GM19468 (cell line): ENCODE measurements at regions not wholly inside any gene's neighbourhood (a gene's known extent, or its start where the extent isn't known, plus 50 kb on each side); places are given as distances from the start of the nearest gene placed in this dataset.

Source experiments
- ATAC-seq: cut with Tn5 transposase; IDR thresholded peaks from one replicate; pipeline ENCODE4 v1.9.1; 2021; ENCODE audit warnings: mild to moderate bottlenecking, moderate library complexity, moderate number of reproducible peaks; ENCODE audit not compliant: unreplicated experiment; ENCODE audit errors: extremely low read depth

DNA sequence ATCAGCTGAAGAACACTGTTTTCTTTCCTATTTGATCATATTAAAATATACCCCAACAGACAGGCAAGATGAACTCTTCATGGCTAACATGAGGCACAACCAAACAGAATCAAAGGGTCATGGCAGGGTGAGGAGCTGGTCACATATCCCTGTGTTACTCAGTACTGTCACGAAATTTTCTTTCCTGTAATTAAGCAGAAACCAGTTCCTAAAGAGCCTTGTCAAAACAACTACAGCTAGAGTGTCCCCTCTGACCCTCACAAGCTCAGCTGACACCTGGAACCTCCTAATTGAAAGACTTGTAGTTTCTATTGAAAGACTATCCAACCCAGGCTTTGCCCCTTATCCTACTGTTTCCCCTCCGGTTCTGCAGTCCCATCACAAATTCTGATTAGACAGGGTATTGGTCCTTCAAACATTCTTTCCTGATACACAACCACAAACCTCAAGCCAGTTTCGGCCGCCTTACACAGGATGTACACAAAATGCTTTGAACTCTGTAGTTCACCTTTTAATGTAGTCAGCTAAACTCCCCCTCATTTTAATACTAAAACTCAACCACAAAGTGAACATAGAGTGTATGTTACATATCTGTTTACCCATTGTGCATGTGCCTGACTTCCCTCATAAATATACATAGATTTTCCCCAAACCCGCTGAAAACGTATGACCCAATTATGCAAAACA is 651.9 kb downstream of the MRPL39 start:
- ATAC-seq: peak; percentile 97

DNA sequence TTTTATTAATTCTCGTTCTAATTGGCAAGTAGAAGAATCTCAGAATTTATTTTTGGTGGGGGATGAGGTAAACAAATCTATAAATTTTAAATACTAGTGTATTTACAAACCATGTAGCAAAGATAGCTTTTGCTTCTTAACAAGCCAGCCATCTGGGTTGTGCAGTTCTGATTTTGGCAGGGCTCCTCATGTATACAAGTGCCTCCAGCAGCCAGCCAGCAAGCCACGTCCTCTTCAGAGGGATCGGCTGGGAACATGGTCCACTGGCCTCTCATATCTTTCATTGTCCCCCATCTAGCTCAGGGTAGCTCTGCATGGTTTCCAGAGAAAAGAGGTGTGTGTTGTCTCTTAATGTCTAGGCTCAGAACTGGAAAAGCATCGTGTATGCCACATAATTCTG is 659.1 kb downstream of the MRPL39 start:
- no peak for ATAC-seq

- no peak for ATAC-seq
Measured at GRCh38 chr21:24945910-24946309, 661.4 kb downstream of the MRPL39 start.

- ATAC-seq: no peak
Measured at GRCh38 chr21:24941316-24942185, 665.7 kb downstream of the MRPL39 start.

GRCh38 chr21:24939291-24939690 is 668.0 kb downstream of the MRPL39 start:
- ATAC-seq: no peak

- ATAC-seq: no peak
Measured at GRCh38 chr21:24938573-24938972, 668.7 kb downstream of the MRPL39 start.

GRCh38 chr21:24935991-24936390 is 671.3 kb downstream of the MRPL39 start:
- ATAC-seq: no peak

DNA sequence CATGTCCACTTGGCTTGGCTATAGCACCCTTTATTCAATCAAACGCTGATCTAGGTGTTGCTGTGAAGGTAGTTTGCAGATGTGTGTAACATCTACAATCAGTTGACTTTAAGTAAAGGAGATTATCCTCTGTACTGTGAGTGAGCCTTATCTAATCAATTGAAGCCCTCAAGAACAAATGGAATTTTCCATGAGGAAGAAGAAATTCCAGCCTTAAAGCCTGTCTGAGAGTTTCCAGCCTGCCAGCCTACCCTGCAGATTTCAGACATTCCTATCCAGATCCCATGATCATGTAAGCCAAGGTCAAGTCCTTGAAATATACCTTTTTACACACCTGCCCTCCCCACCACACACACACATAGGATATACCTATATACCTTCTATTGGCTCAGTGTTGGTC is 696.7 kb downstream of the MRPL39 start:
- ATAC-seq: no peak

GRCh38 chr21:24903994-24904635 is 703.2 kb downstream of the MRPL39 start:
- ATAC-seq: peak; percentile 51

DNA sequence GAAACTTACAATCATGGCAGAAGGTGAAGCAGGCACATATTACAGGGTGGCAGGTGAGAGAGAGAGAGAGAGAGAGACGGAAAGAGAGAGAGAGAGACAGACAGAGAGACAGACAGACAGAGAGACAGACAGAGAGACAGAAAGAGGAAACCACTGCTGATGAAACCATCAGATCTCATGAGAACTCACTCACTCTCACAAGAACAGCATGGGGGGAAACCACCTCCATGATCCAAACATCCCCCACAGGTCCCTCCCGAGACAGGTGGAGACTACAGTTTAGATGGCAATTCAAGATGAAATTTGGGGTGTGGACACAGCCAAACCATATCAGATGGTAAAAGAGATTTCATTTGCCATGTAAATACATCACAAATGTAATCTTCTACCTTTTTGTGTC is 708.1 kb downstream of the MRPL39 start:
- no peak for ATAC-seq

GRCh38 chr21:24897883-24898282 is 709.4 kb downstream of the MRPL39 start:
- no peak for ATAC-seq

DNA sequence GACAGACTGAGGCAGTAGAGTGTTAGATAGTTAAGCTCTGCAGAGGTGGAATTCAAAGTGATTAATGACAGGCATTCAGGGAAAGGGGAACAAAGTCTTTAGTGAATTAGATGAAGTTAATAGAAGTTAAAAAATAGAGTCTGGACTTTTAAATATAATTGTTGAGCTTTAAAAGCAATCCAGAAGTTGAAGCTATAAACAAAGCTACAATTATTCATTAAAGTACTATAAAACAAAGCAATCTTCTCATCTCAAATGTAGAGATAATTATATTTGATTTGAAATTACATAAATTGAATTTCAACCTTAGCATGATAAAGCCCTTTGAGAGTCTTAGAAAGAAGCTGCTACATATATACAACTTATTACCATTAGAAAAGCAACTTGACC is 710.6 kb downstream of the MRPL39 start:
- ATAC-seq: no peak

- peak; percentile 14 for ATAC-seq
Measured at GRCh38 chr21:24895885-24896734, 711.2 kb downstream of the MRPL39 start.

DNA sequence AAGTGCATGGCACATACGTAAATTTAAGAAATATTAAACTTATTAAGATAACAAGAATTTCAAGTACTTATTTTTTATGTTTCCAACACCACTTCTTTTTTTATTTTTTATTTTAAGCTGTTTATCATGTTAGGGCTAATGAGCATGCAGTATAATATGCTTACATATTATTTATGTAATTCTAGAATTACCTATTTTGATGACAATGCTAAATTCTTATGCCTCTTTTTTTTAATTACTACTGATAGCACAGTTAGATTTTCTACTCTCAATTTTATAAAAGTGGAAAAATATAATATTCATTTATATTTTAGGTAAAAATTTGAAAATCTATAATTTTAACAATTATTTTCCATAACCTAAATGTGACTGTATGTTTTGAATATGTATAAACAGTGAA is 713.0 kb downstream of the MRPL39 start:
- ATAC-seq: no peak

DNA sequence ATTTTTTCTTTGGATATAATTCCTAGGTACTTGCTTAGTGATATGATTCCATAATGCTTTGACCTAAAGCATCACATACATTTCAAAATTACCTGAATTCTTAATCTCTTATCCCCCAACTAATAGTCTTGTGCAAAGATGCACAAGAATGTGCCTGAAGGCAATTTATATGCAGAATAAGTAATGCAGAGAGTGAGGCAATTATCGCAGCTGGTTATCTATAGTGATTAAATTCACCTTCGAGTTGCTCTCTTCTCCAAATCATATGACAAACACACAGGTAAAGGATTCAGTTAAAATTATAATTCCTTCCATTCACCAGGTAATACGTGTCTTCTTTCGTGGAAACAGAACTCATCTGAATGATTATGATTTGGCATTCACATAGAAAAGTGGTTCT is 717.3 kb downstream of the MRPL39 start:
- no peak for ATAC-seq

- no peak for ATAC-seq
Measured at GRCh38 chr21:24881506-24881905, 725.8 kb downstream of the MRPL39 start.

- no peak for ATAC-seq
Measured at GRCh38 chr21:24870633-24871032, 736.6 kb downstream of the MRPL39 start.

DNA sequence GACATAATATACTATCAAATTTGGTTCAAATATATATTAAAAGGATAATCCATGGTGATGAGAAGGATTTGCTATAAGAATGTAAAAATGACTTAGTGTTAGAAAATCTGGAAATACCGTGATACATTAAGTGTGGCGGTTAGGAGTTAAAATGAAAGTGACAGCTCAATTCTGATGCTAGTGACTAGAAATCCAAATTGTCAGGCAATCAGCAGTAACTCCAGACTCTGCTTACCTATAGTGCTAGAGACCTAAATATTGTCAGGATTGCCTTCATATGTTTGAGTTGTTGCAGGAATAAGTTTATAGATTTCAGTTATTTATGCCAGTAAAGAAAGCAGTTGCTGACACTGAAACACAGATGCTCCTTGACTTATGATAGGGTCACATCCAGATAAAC is 737.4 kb downstream of the MRPL39 start:
- no peak for ATAC-seq

- ATAC-seq: no peak
Measured at GRCh38 chr21:24868117-24868516, 739.2 kb downstream of the MRPL39 start.

GRCh38 chr21:24861471-24861870 is 745.8 kb downstream of the MRPL39 start:
- ATAC-seq: no peak
